HG03196 (cell line): ENCODE measurements at regions not wholly inside any gene's neighbourhood (a gene's known extent, or its start where the extent isn't known, plus 50 kb on each side); places are given as distances from the start of the nearest gene placed in this dataset.

Experiments used
- ATAC-seq: cut with Tn5 transposase; IDR thresholded peaks from one replicate; pipeline ENCODE4 v1.9.1; 2021; ENCODE audit not compliant: unreplicated experiment

DNA sequence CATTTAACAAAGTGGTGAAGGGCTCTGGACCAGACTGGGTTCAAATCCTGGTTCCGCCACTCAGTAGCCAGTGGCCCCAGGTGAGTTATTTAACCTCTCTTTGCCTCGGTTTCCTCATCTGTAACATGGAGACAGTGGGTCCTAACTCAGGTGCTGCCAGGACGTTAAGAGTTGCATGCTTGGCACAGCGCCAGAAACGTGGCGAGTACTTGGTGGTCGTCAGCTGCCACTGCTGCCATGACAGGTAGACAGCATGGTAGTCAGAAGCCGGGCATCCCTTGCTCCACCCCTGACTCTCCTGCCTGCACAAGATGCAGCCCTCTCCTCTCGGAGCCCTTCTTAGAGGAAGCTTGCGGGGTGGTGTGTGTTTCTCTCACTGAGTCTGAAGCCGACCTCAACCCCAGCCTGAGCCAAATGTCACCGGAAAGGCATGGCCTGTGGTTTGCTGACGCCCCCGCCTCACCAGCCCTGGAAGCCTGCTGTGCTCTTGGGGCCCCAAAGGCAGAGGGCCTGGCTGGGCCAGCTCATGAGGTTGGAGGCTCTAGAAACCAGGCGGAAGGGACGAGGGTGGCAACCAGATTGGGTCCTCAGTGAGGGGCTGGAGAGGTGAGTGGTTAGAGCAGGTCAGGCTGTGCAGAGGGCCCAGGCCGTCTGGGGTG, 160.8 kb upstream of the TLE3 start:
- ATAC-seq: no peak

DNA sequence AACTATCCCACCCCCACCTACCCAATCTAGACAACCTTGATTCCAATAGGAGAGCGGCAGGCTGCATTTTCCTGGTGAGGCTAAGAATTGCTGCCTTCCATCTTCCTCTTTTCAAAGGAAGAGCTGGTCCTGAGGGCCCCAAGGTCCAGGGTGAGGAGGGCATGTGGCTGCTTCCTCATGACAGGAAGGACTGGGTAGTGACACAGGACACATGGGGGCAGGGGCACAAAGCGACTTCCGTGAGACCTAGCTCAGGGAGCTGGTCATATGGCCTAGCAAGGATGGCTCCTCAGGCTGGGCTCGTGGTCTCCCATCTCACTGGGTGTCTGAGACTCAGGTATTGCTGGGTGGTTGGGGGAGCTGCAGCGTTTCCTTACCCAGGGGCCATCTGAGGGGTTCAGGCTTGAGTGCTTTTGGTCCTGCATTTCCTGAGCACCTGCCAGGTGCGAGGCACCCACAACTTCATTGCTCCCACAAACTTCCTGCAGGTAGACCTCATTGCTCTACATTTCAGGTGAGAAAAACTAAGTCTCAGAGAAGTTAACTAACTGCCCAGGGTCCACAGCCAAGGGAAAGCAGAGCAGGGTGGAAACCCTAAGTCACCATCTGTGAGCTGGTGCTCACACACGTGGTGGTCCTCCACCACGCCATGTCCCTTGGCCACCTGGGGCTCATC, 160.0 kb upstream of the TLE3 start:
- ATAC-seq: no peak

- ATAC-seq: no peak
These were observed 159.3 kb upstream of the TLE3 start for GRCh38 chr15:70257047-70257446.

- no peak for ATAC-seq
These were observed 156.7 kb upstream of the TLE3 start for GRCh38 chr15:70254311-70254869.

DNA sequence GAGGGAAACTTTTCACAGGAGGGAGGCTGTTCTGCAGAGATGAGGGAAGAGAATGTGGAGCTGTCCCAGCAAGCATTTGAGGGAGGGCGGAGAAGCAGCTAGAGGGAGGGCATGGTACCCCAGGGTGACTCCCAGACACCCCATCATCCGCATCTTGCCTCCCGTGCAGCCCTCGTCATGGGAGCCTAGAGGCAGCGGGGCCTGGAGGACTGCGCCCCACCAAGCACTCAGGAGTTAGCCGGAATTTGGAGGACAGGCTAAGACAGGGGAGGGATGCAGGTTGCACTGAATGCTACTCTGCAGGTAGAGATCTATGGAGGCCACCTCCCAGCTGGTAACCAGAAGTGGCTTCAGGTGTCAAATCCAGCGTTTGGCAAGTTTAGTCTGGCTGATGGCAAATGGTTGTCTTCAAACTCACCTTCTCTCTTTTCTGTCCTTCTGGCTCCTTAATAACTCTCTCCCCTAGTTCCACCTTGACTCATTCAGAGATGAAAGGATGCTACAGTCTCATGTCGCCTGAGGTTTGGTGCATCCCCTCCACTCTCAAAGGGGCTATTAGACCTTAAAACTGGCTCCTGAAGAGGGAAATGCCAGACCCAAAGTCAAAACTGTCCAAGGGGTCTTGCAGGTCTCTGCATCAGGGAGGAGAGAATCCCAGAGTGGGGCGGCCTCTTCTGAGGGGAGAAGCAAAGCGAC, 155.9 kb upstream of the TLE3 start:
- ATAC-seq: no peak

- no peak for ATAC-seq
These were observed 155.2 kb upstream of the TLE3 start for GRCh38 chr15:70252951-70253320.

GRCh38 chr15:70252056-70252950, 154.6 kb upstream of the TLE3 start:
- no peak for ATAC-seq

DNA sequence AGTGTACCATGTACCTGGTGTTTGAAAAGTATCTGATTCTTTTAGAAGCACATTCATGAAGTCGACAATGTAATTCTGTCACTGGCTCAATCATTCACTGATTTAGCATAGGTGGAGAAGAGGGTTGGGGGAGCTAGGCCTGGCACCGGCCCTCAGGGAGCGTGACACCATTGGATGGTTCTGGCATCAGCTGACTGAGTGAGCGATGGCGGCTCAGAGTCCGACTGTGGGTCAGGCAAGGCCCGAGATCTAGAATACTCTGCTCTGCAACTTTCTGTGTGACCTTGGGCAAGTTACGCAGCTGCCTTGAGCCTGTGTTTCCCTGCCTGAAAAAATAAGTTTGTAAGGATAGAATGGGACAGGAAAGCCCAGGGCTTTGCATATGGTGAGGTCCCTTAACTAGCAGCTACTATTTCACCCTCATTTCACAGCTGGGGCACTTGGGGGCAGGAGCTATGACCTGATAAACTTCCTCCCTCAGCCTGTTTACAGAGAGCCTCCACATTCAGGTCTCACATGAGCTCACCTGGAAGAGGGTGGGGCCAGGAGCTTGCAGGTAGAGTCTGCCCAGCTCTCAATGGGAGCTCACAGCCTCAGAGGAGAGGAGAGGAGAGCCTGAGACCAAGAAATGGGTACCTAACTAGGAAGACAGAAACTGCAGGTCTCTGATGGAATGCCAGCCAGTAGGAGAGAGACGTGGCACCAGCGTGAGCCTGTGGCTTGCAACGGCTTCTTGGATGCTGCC, 153.7 kb upstream of the TLE3 start:
- no peak for ATAC-seq

DNA sequence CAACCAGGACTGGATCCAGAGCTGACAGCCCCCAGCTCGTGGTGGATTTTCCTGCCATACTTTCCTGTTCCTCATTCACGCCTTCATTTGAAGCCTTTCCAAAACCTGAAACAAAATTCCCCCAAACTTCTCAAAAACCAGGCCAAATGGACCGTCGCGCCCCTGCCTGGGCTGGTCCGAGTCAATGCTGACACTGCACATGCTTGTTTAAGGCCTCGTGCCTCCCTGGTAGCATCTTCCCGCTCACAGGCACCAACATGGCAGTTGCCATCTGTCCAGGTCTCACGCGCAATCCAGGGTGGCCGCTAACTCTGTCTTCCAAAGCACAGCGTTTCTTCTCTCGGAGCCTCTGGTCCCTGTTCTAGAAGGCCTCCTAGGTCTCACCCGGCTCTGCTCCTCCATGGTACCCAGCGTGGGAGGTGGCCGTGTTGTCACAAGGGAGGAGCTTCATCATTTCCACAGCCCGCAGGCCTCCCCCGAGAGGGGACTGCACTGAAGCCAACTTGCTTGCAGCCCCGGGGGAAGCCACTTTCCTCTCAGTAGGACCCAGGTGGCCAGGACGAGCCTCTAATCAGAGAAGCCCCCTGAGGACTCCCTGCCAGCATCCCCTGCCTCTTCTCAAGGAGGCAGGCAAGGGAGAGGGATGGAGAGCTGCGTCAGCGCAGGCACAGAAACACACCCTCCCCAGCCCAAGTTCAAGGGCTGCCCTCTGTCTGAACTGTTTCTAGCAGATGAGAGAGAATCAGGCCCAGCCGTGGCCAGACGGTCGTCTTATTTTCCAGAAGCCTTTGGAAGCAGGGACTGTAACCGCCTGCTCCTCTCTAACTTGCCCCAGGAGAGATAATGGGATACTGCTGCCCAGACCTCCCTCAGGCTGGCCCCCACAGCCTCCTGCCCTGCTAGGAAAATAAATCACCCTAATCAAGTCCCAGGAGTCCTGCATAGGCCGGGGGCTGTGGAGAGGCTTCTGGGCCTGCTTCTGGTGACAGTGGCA, 152.8 kb upstream of the TLE3 start:
- no peak for ATAC-seq

DNA sequence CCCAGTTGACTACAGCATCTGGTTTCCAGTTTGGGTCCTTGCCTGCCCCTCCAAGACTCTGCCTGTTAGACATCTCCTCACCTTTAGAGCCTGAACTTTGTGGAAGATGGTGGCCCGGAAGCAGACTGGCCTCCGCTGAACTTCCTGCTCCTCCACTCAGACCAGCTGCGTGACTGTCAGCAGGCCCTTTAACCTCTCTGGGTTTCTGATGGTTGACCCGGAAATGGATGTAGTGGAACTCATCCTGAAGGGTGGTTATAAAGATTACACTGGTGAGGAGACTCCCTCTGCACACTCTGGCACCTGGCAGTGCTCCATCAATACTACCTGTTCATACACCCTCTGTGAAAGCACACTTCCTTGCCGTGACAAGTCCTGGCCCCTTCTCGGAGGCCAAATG, 151.9 kb upstream of the TLE3 start:
- no peak for ATAC-seq

GRCh38 chr15:70248116-70249025, 150.7 kb upstream of the TLE3 start:
- no peak for ATAC-seq

- ATAC-seq: no peak
These were observed 149.6 kb upstream of the TLE3 start for GRCh38 chr15:70247281-70247680.

DNA sequence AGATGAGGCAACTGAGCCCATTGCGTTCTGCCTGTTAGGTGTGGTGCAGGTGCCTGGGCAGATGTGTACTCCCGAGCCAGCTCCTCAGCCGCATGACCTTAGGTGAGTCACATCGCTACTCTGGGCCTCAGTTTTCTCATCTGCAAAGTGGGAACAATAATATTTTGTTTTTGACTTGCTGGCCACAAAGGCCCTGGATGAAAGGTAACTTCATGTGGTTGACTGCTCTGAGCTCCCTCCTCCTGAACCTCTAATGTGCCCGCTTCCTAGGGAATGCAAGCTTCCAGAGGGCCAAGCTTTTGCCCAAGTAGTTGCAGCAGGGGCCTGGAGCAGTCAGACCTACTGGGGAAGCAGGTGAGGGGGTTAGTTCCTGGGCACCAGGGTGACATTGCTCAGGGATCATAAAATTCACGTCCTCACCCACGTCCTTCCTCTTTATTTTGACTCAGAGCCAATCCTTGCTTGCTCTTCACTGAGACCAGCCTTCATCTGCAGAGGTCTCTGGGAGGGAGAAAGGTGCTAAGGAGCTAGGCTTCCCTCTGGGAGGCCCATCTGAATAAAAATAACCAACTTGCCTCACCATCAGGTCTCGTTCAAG, 149.0 kb upstream of the TLE3 start:
- ATAC-seq: no peak

DNA sequence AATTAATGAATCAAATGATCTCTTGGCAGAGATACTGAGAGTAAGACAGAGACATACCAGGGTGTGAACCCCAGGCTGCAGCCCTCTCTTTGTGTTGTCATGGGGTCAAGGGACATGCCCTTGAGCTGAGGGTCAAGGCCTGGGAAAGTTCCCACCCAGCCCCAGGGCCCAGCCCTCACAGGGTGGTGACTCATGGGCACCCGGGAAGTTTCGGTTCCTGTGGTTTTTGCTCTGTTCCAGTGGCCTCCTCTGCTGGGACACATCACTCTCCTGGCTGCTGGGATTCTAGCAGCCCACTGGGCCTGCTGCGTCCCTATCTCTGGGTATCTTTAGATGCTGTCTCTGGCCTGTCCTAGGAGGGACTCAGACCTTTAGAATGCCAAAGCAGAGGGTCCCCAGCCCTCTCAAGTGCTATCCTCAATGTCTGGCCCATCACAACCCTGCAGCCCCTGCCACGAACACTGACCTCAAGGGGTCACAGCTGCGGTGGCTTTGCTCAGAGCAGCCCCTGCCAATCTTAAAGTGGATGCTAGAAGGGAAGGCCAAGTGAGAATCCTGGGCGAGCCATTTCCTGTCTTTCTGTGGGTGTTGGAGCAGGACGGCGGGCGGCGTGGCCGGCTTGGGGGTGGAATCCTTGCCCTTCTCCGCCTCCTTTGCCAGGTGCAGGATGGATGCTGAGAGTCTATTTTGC, 148.4 kb upstream of the TLE3 start:
- no peak for ATAC-seq

- ATAC-seq: no peak
These were observed 147.3 kb upstream of the TLE3 start for GRCh38 chr15:70244978-70245542.

DNA sequence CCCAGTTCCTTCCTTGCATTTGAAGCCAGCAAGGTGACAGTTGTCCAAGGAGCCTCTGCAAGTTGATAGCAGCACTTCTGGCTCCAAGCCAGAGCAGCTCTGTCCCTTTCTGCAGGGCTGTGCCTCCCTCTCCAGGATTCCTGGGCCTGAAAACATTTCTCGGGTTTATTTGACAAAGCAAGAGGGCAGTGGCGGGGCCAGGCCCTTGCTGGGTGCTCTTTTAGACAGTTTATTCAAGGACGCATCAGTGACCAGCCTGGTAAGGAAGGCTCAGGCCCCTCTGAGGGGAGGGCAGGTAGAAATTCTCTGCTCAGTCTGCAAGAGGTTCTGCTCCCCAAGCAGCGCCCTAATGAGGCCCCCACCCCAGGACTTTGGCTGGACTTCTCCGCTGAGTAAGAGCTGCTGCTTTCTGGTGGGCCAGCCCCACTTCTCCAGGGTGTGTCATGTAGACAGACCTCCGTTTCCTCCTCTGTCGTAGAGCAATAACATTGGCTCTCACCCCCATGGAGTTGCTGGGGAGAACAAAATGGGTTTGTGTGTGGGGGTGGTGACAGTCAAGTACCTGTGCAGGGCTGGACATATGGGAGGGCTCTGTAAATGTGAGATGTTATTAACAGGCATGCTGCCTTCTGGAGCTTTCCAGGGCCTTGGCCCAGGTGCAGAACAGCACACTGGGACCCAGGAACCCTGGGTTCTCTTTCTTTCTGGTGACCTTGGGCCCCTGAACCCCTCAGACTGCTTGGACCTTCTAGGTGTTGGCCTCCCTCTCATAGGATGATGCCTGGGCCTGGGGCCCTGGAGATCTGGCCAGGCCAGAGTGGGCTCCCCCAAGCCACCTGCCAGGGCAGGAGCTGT, 146.2 kb upstream of the TLE3 start:
- no peak for ATAC-seq
